A549 (cell line): ENCODE measurements at regions not wholly inside any gene's neighbourhood (a gene's known extent, or its start where the extent isn't known, plus 50 kb on each side); places are given as distances from the start of the nearest gene placed in this dataset.

Experiments used
- EP300 ChIP-seq, 2 experiments: fragments of >200 bp; sonication (Bioruptor Twin); formaldehyde crosslinking; IDR thresholded peaks; 2 replicates in 1 of 2; 3 replicates in 1 of 2; pipeline ENCODE4 v1.6.1; 2016 to 2017
- MAFK ChIP-seq: fragments of 450-650 bp; IDR thresholded peaks from 2 replicates; pipeline ENCODE4 v1.6.1; 2014; ENCODE audit not compliant: partially characterized antibody
- ZSCAN20 ChIP-seq: fragments of 250-450 bp; sonication (Bioruptor Pico); IDR thresholded peaks from 2 replicates; pipeline ENCODE4 v1.8.0; 2022; ENCODE audit warnings: mild to moderate bottlenecking, moderate library complexity
- TF ChIP-seq, protein P1 (sequence below): fragments of >200 bp; sonication (Bioruptor Twin); formaldehyde crosslinking; IDR thresholded peaks from 3 replicates; pipeline ENCODE4 v1.5.1; 2016
- TF ChIP-seq, protein P2 (sequence below): fragments of 200-600 bp; sonication (generic); IDR thresholded peaks from 2 replicates; pipeline ENCODE4 v1.6.1; 2016; ENCODE audit warnings: antibody characterized with exemption, mild to moderate bottlenecking, moderate library complexity
- TF ChIP-seq, protein P3 (sequence below): IDR thresholded peaks from 2 replicates; pipeline ENCODE4 v1.6.1; 2012

DNA sequence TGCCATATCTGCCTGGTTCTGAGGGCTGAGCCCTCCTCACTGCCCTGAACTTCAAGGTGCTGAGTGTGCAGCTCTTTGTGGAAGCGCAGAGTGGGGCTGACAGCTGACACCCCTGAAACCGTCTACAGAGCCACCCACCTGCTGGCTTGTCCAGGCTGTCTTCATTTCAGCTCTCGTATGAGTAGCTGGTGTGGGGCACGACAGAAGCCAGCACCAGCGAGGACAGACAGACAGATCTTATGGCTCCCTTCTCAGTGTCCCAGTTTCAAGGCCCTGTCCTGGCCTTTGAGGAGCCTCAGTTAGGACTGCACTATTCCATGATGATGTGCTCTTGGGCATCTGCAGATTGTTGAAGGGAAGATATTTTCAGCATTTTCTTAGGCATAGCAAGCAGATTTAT lies 287.1 kb downstream of the SLC4A3 start:
- TF ChIP-seq, protein P1, sequence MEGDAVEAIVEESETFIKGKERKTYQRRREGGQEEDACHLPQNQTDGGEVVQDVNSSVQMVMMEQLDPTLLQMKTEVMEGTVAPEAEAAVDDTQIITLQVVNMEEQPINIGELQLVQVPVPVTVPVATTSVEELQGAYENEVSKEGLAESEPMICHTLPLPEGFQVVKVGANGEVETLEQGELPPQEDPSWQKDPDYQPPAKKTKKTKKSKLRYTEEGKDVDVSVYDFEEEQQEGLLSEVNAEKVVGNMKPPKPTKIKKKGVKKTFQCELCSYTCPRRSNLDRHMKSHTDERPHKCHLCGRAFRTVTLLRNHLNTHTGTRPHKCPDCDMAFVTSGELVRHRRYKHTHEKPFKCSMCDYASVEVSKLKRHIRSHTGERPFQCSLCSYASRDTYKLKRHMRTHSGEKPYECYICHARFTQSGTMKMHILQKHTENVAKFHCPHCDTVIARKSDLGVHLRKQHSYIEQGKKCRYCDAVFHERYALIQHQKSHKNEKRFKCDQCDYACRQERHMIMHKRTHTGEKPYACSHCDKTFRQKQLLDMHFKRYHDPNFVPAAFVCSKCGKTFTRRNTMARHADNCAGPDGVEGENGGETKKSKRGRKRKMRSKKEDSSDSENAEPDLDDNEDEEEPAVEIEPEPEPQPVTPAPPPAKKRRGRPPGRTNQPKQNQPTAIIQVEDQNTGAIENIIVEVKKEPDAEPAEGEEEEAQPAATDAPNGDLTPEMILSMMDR = no peak
- TF ChIP-seq, protein P2, sequence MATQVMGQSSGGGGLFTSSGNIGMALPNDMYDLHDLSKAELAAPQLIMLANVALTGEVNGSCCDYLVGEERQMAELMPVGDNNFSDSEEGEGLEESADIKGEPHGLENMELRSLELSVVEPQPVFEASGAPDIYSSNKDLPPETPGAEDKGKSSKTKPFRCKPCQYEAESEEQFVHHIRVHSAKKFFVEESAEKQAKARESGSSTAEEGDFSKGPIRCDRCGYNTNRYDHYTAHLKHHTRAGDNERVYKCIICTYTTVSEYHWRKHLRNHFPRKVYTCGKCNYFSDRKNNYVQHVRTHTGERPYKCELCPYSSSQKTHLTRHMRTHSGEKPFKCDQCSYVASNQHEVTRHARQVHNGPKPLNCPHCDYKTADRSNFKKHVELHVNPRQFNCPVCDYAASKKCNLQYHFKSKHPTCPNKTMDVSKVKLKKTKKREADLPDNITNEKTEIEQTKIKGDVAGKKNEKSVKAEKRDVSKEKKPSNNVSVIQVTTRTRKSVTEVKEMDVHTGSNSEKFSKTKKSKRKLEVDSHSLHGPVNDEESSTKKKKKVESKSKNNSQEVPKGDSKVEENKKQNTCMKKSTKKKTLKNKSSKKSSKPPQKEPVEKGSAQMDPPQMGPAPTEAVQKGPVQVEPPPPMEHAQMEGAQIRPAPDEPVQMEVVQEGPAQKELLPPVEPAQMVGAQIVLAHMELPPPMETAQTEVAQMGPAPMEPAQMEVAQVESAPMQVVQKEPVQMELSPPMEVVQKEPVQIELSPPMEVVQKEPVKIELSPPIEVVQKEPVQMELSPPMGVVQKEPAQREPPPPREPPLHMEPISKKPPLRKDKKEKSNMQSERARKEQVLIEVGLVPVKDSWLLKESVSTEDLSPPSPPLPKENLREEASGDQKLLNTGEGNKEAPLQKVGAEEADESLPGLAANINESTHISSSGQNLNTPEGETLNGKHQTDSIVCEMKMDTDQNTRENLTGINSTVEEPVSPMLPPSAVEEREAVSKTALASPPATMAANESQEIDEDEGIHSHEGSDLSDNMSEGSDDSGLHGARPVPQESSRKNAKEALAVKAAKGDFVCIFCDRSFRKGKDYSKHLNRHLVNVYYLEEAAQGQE = no peak
- TF ChIP-seq ZSCAN20 (CRISPR knock-in tag) (no peak), MAFK (no peak), EP300 (IDR thresholded peaks at IDR 0.05) (no peak)
- TF ChIP-seq, protein P3, sequence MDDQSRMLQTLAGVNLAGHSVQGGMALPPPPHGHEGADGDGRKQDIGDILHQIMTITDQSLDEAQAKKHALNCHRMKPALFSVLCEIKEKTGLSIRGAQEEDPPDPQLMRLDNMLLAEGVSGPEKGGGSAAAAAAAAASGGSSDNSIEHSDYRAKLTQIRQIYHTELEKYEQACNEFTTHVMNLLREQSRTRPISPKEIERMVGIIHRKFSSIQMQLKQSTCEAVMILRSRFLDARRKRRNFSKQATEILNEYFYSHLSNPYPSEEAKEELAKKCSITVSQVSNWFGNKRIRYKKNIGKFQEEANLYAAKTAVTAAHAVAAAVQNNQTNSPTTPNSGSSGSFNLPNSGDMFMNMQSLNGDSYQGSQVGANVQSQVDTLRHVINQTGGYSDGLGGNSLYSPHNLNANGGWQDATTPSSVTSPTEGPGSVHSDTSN = no peak
